Astrocyte of the cerebellum (primary cell): ENCODE measurements at regions not wholly inside any gene's neighbourhood (a gene's known extent, or its start where the extent isn't known, plus 50 kb on each side); places are given as distances from the start of the nearest gene placed in this dataset.

Source experiments
- DNase-seq: peaks from one replicate; pipeline ENCODE4 v3.0.0-alpha.2; 2011; ENCODE audit warnings: low read depth
- H3K4me3 ChIP-seq: 2 replicates; pipeline ENCODE4 v1.5.1; 2011; ENCODE audit warnings: mild to moderate bottlenecking, low read depth, low read length, moderate library complexity
- in situ Hi-C: cut with HindIII; loops from 2 replicates; pipeline ENCODE4 v1.10.0; 2017; ENCODE audit warnings: low sequenced_read_pairs
- TF ChIP-seq, protein P1 (sequence below): IDR thresholded peaks from 2 replicates; pipeline ENCODE4 v1.5.1; 2012; ENCODE audit warnings: low read length, low read depth, moderate library complexity, mild to moderate bottlenecking; ENCODE audit errors: missing control alignments

DNA sequence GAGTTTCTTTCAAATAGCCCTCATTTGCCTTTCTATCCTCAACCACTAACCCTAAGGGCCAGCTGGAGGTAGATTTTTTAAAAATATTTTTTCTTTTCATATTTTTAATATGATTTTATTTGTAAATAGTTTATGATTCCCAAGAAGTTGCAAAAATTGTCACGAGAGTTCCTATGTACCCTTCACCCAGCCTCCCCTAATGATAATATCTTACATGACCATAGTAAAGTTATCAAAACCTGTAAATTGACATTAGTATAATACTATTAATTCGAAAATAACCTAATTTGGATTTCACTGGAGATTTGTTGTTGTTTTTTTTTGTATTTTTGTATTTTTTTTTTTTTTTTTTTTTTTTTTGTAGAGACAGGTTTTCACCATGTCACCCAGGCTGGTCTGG lies 495.5 kb downstream of the MIAT start:
- TF ChIP-seq, protein P1, sequence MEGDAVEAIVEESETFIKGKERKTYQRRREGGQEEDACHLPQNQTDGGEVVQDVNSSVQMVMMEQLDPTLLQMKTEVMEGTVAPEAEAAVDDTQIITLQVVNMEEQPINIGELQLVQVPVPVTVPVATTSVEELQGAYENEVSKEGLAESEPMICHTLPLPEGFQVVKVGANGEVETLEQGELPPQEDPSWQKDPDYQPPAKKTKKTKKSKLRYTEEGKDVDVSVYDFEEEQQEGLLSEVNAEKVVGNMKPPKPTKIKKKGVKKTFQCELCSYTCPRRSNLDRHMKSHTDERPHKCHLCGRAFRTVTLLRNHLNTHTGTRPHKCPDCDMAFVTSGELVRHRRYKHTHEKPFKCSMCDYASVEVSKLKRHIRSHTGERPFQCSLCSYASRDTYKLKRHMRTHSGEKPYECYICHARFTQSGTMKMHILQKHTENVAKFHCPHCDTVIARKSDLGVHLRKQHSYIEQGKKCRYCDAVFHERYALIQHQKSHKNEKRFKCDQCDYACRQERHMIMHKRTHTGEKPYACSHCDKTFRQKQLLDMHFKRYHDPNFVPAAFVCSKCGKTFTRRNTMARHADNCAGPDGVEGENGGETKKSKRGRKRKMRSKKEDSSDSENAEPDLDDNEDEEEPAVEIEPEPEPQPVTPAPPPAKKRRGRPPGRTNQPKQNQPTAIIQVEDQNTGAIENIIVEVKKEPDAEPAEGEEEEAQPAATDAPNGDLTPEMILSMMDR: no peak
- no peak for DNase-seq
- no peak overlapping the region for H3K4me3 ChIP-seq
- in situ Hi-C loops: no loop called here

- TF ChIP-seq, protein P1: no peak
- in situ Hi-C loops: no loop called here
- DNase-seq: no peak
- no peak overlapping the region for H3K4me3 ChIP-seq
Observed at GRCh38 chr22:27153386-27153785, 496.0 kb downstream of the MIAT start.

GRCh38 chr22:27154717-27155116 lies 497.3 kb downstream of the MIAT start:
- TF ChIP-seq, protein P1: no peak
- in situ Hi-C loops: no loop called here
- no peak for DNase-seq
- H3K4me3 ChIP-seq: no peak overlapping the region

- no peak overlapping the region for H3K4me3 ChIP-seq
- TF ChIP-seq, protein P1: no peak
- in situ Hi-C loops: no loop called here
- DNase-seq: no peak
Observed at GRCh38 chr22:27156821-27157489, 499.6 kb downstream of the MIAT start.

DNA sequence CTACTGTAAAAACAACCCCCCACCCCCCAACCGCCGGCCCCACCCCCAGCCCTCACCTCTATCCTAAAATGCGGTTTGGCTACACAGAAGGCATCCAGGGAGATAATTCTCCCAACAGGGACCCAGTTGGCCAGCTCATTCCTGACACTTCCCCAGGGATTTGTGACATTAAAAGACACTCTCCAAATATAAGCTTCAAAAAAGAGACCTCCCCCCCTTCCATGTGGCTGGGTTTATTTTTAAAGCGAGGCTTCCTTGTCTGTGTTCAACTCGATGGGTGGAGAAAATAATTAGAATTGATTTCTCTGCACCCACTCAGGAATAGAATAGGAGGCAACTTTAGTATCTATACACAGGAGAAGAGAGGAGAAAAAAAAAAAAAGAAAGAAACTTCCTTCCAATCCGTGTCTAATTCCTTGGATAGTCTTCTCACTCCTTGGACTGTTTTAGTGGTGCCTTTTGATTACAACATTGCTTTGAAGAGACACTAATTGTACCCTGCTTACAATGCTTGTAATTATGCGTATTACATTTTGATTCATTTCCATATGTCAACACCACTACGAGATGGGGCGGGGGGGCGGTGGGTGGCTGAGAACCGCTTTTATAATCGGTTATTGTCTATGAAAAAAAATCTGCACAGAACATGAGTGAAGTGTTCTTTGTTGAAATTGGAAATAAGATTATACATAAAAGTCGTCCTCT lies 500.4 kb downstream of the MIAT start:
- in situ Hi-C loops: no loop called here
- TF ChIP-seq, protein P1: no peak
- DNase-seq: no peak

DNA sequence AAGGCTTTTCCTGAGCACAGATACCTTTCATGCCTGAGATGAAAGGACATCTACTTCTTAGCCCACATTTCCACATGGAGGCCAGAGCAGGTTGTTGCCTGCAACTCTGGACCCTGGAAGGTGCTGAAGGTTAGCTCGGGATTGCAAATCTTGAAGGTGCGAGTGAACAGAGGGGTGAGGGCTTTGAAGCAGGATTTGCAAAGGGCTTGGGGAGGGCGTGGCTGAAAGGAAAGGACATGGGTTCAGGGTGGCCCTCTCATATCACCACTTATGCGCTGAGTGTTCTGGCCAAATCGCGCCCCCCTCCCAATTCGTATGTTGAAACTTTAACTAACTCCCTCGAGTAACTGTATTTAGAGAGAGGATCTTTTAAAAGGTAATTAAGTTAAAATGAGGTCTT lies 501.6 kb downstream of the MIAT start:
- no peak for DNase-seq
- in situ Hi-C loops: no loop called here
- TF ChIP-seq, protein P1: no peak
- H3K4me3 ChIP-seq: no peak overlapping the region

More for the DNA sequence above, 500.4 kb downstream of the MIAT start:
- no peak overlapping the region for H3K4me3 ChIP-seq
